Panc1 (cell line): ENCODE measurements at regions not wholly inside any gene's neighbourhood (a gene's known extent, or its start where the extent isn't known, plus 50 kb on each side); places are given as distances from the start of the nearest gene placed in this dataset.

Source experiments
- ATAC-seq: fragments of 200-7000 bp; cut with Tn5 transposase; 2 replicates; pipeline ENCODE4 v1.9.1; 2020; ENCODE audit warnings: mild to moderate bottlenecking, moderate library complexity
- BruUV-seq: library from RNA; stranded (reverse); fragments of 400-500 nt; replicated peaks from 2 replicates; lab custom pipeline; 2021; lab: Mats Ljungman, UMichigan
- CTCF ChIA-PET: fragments of 300-600 bp; sonication (Branson Sonifier 250); formaldehyde crosslinking; loops from one replicate; lab custom pipeline; 2022; ENCODE audit warnings: antibody characterized with exemption; lab: Charles Lee
- POLR2A ChIA-PET: fragments of 300-600 bp; sonication (Branson Sonifier 250); formaldehyde crosslinking; loops from one replicate; lab custom pipeline; 2022; ENCODE audit warnings: antibody characterized with exemption; lab: Charles Lee
- DNase-seq: peaks from one replicate; pipeline ENCODE4 v3.0.0-alpha.2; 2010; ENCODE audit warnings: low read depth, low spot score
- H3K27ac ChIP-seq: 2 replicates; pipeline ENCODE4 v1.5.1; 2011; ENCODE audit warnings: mild to moderate bottlenecking, low read length, inconsistent platforms
- H3K27me3 ChIP-seq: fragments of 200-500 bp; sonication (Bioruptor generic); 2 replicates; pipeline ENCODE4 v1.6.0; 2014; ENCODE audit warnings: low read length, inconsistent platforms; ENCODE audit not compliant: control insufficient read depth, insufficient read depth
- H3K36me3 ChIP-seq: fragments of 200-500 bp; sonication (Bioruptor generic); 2 replicates; pipeline ENCODE4 v1.5.1; 2014; ENCODE audit warnings: inconsistent platforms, mild to moderate bottlenecking, low read length, moderate library complexity; ENCODE audit not compliant: control insufficient read depth, insufficient read depth
- H3K4me1 ChIP-seq: 2 replicates; pipeline ENCODE4 v1.5.1; 2011; ENCODE audit warnings: inconsistent platforms, mild to moderate bottlenecking, low read length, moderate library complexity; ENCODE audit not compliant: control insufficient read depth, insufficient read depth
- H3K4me3 ChIP-seq, 2 experiments: 2 replicates each; pipeline ENCODE4 v1.5.1; 2011 to 2012; ENCODE audit warnings: low read depth in 2 of 2, low read length in 2 of 2, mild to moderate bottlenecking in 2 of 2, inconsistent platforms in 1 of 2, moderate library complexity in 1 of 2
- H3K9me3 ChIP-seq: fragments of 200-500 bp; sonication (Bioruptor generic); 2 replicates; pipeline ENCODE4 v1.5.1; 2014; ENCODE audit warnings: low read depth, mild to moderate bottlenecking, inconsistent platforms, low read length, moderate library complexity; ENCODE audit not compliant: control insufficient read depth, insufficient read depth
- POLR2AphosphoS5 ChIP-seq: IDR thresholded peaks from 2 replicates; pipeline ENCODE4 v1.6.1; 2012; ENCODE audit warnings: mild to moderate bottlenecking, low read depth, low read length, moderate library complexity
- SIN3A ChIP-seq: IDR thresholded peaks from 2 replicates; pipeline ENCODE4 v1.6.1; 2012; ENCODE audit warnings: low read depth, mild to moderate bottlenecking, low read length, moderate library complexity, borderline replicate concordance; ENCODE audit not compliant: insufficient read depth
- TCF7L2 ChIP-seq: IDR thresholded peaks from 2 replicates; pipeline ENCODE4 v1.6.1; 2011; ENCODE audit warnings: mild to moderate bottlenecking, low read depth, low read length, inconsistent platforms
- in situ Hi-C: cut with HindIII; loops from 2 replicates; pipeline ENCODE4 v1.10.0; 2016; ENCODE audit warnings: low sequenced_read_pairs, low pct_unique_long_range_greater_than_20kb
- intact Hi-C: fragments of 100-400 bp; cut with micrococcal nuclease; formaldehyde crosslinking; loops from one replicate; pipeline ENCODE4 v1.10.0; 2022; ENCODE audit not compliant: unreplicated experiment
- TF ChIP-seq, protein P1 (sequence below): fragments of 450-650 bp; IDR thresholded peaks from 2 replicates; pipeline ENCODE4 v1.5.1; 2017; ENCODE audit warnings: mild to moderate bottlenecking
- TF ChIP-seq, protein P2 (sequence below), 2 experiments: IDR thresholded peaks; 2 replicates each; pipeline ENCODE4 v1.6.1; 2011 to 2012; ENCODE audit warnings: low read depth in 2 of 2, control low read depth in 1 of 2, low read length in 1 of 2, mild to moderate bottlenecking in 1 of 2, moderate library complexity in 1 of 2; ENCODE audit not compliant: insufficient read depth in 1 of 2

DNA sequence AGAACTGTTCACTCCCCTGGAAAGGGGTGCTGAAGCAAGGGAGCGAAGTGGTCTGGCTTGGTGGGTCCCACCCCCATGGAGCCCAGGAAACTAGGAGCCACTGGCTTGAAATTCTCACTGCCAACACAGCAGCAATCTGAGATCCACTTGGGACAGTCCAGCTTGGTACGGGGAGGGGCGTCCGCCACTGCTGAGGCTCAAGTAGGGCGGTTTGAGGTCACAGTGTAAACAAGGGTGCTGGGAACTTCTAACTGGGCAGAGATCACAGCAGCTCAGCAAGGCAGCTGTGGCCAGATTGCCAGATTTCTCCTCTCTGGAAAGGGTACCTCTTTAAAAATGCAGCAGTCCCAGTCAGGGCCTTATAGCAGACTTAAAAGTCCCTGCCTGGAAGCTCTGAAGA is 53.9 kb upstream of the GALNTL6 start:
- Histone ChIP-seq H3K36me3 (no peaks in the 10 kb centered on the region), H3K4me3 (no peak overlapping the region), H3K4me1 (no peaks in the 10 kb centered on the region), H3K9me3 (no peaks in the 10 kb centered on the region), H3K27me3 (no peaks in the 10 kb centered on the region), H3K27ac (no peak overlapping the region)
- DNase-seq (no peak), ATAC-seq (no peak)
- ChIA-PET CTCF (no interaction called here), POLR2A (no interaction called here)
- TF ChIP-seq, protein P1, sequence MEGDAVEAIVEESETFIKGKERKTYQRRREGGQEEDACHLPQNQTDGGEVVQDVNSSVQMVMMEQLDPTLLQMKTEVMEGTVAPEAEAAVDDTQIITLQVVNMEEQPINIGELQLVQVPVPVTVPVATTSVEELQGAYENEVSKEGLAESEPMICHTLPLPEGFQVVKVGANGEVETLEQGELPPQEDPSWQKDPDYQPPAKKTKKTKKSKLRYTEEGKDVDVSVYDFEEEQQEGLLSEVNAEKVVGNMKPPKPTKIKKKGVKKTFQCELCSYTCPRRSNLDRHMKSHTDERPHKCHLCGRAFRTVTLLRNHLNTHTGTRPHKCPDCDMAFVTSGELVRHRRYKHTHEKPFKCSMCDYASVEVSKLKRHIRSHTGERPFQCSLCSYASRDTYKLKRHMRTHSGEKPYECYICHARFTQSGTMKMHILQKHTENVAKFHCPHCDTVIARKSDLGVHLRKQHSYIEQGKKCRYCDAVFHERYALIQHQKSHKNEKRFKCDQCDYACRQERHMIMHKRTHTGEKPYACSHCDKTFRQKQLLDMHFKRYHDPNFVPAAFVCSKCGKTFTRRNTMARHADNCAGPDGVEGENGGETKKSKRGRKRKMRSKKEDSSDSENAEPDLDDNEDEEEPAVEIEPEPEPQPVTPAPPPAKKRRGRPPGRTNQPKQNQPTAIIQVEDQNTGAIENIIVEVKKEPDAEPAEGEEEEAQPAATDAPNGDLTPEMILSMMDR, result no peak
- TF ChIP-seq POLR2AphosphoS5 (no peak), SIN3A (no peak), TCF7L2 (no peak)
- TF ChIP-seq, protein P2, sequence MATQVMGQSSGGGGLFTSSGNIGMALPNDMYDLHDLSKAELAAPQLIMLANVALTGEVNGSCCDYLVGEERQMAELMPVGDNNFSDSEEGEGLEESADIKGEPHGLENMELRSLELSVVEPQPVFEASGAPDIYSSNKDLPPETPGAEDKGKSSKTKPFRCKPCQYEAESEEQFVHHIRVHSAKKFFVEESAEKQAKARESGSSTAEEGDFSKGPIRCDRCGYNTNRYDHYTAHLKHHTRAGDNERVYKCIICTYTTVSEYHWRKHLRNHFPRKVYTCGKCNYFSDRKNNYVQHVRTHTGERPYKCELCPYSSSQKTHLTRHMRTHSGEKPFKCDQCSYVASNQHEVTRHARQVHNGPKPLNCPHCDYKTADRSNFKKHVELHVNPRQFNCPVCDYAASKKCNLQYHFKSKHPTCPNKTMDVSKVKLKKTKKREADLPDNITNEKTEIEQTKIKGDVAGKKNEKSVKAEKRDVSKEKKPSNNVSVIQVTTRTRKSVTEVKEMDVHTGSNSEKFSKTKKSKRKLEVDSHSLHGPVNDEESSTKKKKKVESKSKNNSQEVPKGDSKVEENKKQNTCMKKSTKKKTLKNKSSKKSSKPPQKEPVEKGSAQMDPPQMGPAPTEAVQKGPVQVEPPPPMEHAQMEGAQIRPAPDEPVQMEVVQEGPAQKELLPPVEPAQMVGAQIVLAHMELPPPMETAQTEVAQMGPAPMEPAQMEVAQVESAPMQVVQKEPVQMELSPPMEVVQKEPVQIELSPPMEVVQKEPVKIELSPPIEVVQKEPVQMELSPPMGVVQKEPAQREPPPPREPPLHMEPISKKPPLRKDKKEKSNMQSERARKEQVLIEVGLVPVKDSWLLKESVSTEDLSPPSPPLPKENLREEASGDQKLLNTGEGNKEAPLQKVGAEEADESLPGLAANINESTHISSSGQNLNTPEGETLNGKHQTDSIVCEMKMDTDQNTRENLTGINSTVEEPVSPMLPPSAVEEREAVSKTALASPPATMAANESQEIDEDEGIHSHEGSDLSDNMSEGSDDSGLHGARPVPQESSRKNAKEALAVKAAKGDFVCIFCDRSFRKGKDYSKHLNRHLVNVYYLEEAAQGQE (IDR thresholded peaks at IDR 0.05; ENCODE audit: insufficient read depth in 1 of 2, low read depth in 2 of 2, low read length in 1 of 2), result no peak
- in situ Hi-C loops (no loop called here), intact Hi-C loops (no loop called here)
- no TSS peak for BruUV-seq

DNA sequence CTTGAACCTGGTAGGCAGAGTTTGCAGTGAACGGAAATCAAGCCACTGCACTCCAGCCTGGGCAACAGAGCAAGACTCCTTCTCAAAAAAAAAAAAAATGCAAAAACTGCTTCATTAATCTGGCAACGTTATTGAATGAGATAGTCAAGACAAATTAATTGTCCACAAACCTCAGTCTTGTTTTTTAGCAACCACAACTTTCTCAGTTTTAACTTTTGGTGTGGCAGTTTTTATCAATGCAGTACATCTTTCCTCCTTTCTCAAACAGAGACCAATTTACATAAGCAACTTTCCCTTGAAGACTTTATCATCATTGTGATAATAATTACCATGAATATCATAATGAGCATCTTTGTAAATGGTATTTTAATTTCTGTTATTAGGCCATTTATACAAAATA is 61.7 kb upstream of the GALNTL6 start:
- no TSS peak for BruUV-seq
- intact Hi-C loops, result no loop called here
- Histone ChIP-seq H3K4me3 (no peak overlapping the region), H3K4me1 (no peaks in the 10 kb centered on the region), H3K9me3 (no peaks in the 10 kb centered on the region), H3K27ac (no peak overlapping the region), H3K27me3 (no peaks in the 10 kb centered on the region), H3K36me3 (no peaks in the 10 kb centered on the region)
- TF ChIP-seq, protein P2 (IDR thresholded peaks at IDR 0.05; ENCODE audit: insufficient read depth in 1 of 2, low read depth in 2 of 2, low read length in 1 of 2), result no peak
- TF ChIP-seq, protein P1, result no peak
- TF ChIP-seq POLR2AphosphoS5 (no peak), TCF7L2 (no peak), SIN3A (no peak)
- POLR2A ChIA-PET, result no interaction called here
- in situ Hi-C loops, result no loop called here
- no peak for ATAC-seq
- CTCF ChIA-PET, result interaction anchor here (0.6 kb wide), 1 partner anchor 138 kb away, joined by 6 read pairs; no protein-coding TSS in a partner anchor
- DNase-seq, result no peak
